ENCODE measurements at regions not wholly inside any gene's neighbourhood (a gene's known extent, or its start where the extent isn't known, plus 50 kb on each side); places are given as distances from the start of the nearest gene placed in this dataset.
"Not testable (repeated sequence)": the region's sequence is repeated elsewhere in the genome, so short reads cannot be mapped to it uniquely, and the experiment has no call there.

GRCh38 chrX:40895246-40895645, 159.9 kb upstream of the MED14 start:
- Histone ChIP-seq H3K4me2 (ENCODE audit: insufficient read depth, low read length) (no peak overlapping the region), H3K79me2 (ENCODE audit: insufficient read depth, low read length) (no peaks in the 10 kb centered on the region), H2AFZ (ENCODE audit: low read length) (no peak overlapping the region), H3K4me3 (ENCODE audit: insufficient read depth, low read length) (no peak overlapping the region), H3K4me1 (ENCODE audit: insufficient read depth, low read length) (no peaks in the 10 kb centered on the region), H3K27ac (ENCODE audit: low read depth, low read length) (no peak overlapping the region), H3K27me3 (ENCODE audit: insufficient read depth, low read length) (peaks cover 12% of the 10 kb centered on the region), H4K20me1 (ENCODE audit: insufficient read depth, low read length) (no peaks in the 10 kb centered on the region), H3K36me3 (ENCODE audit: insufficient read depth, low read length) (no peaks in the 10 kb centered on the region), H3K9me3 (ENCODE audit: low read depth, low read length) (no peaks in the 10 kb centered on the region)
- no peak for DNase-seq (ENCODE audit: insufficient read length, low spot score, missing footprints)
- TF ChIP-seq CTCF (IDR thresholded peaks at IDR 0.05; ENCODE audit: extremely low read depth, low read depth, low read length) = no peak

- H3K9me3 ChIP-seq (ENCODE audit: low read depth, low read length) = no peaks in the 10 kb centered on the region
- peaks cover 15% of the 10 kb centered on the region for H3K27me3 ChIP-seq (ENCODE audit: insufficient read depth, low read length)
- no peak overlapping the region for H3K27ac ChIP-seq (ENCODE audit: low read depth, low read length)
- no peak overlapping the region for H3K4me3 ChIP-seq (ENCODE audit: insufficient read depth, low read length)
- DNase-seq (ENCODE audit: insufficient read length, low spot score, missing footprints) = no peak
- H3K79me2 ChIP-seq (ENCODE audit: insufficient read depth, low read length) = no peaks in the 10 kb centered on the region
- no peaks in the 10 kb centered on the region for H4K20me1 ChIP-seq (ENCODE audit: insufficient read depth, low read length)
- H3K36me3 ChIP-seq (ENCODE audit: insufficient read depth, low read length) = no peaks in the 10 kb centered on the region
- no peak overlapping the region for H3K4me2 ChIP-seq (ENCODE audit: insufficient read depth, low read length)
- TF ChIP-seq CTCF (IDR thresholded peaks at IDR 0.05; ENCODE audit: extremely low read depth, low read depth, low read length) = no peak
- H2AFZ ChIP-seq (ENCODE audit: low read length) = no peak overlapping the region
- H3K4me1 ChIP-seq (ENCODE audit: insufficient read depth, low read length) = no peaks in the 10 kb centered on the region
Observed at GRCh38 chrX:40897718-40898270, 162.5 kb upstream of the MED14 start.

- H4K20me1 ChIP-seq (ENCODE audit: insufficient read depth, low read length); H3K79me2 ChIP-seq (ENCODE audit: insufficient read depth, low read length); H3K4me2 ChIP-seq (ENCODE audit: insufficient read depth, low read length); H3K4me1 ChIP-seq (ENCODE audit: insufficient read depth, low read length); H3K36me3 ChIP-seq (ENCODE audit: insufficient read depth, low read length); H3K4me3 ChIP-seq (ENCODE audit: insufficient read depth, low read length); H3K27me3 ChIP-seq (ENCODE audit: insufficient read depth, low read length); H3K9me3 ChIP-seq (ENCODE audit: low read depth, low read length); H2AFZ ChIP-seq (ENCODE audit: low read length); DNase-seq (ENCODE audit: insufficient read length, low spot score, missing footprints); H3K27ac ChIP-seq (ENCODE audit: low read depth, low read length): not testable (repeated sequence)
Observed at GRCh38 chrX:40904739-40905138, 169.4 kb upstream of the MED14 start.

- no peak overlapping the region for H3K4me2 ChIP-seq (ENCODE audit: insufficient read depth, low read length)
- no peak overlapping the region for H3K27ac ChIP-seq (ENCODE audit: low read depth, low read length)
- H3K4me3 ChIP-seq (ENCODE audit: insufficient read depth, low read length) = no peak overlapping the region
- no peak overlapping the region for H2AFZ ChIP-seq (ENCODE audit: low read length)
- H3K9me3 ChIP-seq (ENCODE audit: low read depth, low read length) = peaks cover 2% of the 10 kb centered on the region
- peaks cover 7% of the 10 kb centered on the region for H3K27me3 ChIP-seq (ENCODE audit: insufficient read depth, low read length)
- H3K36me3 ChIP-seq (ENCODE audit: insufficient read depth, low read length) = no peaks in the 10 kb centered on the region
- H3K79me2 ChIP-seq (ENCODE audit: insufficient read depth, low read length) = no peaks in the 10 kb centered on the region
- H4K20me1 ChIP-seq (ENCODE audit: insufficient read depth, low read length) = no peaks in the 10 kb centered on the region
- no peak for TF ChIP-seq CTCF (IDR thresholded peaks at IDR 0.05; ENCODE audit: extremely low read depth, low read depth, low read length)
- peaks cover 17% of the 10 kb centered on the region for H3K4me1 ChIP-seq (ENCODE audit: insufficient read depth, low read length)
- no peak for DNase-seq (ENCODE audit: insufficient read length, low spot score, missing footprints)
Observed at GRCh38 chrX:40908026-40908425, 172.7 kb upstream of the MED14 start.
